Erythroblast (primary cell): ENCODE measurements at regions not wholly inside any gene's neighbourhood (a gene's known extent, or its start where the extent isn't known, plus 50 kb on each side); places are given as distances from the start of the nearest gene placed in this dataset.

Experiments used
- GATA1 ChIP-seq: IDR thresholded peaks from 2 replicates; pipeline ENCODE4 v1.6.1; 2011; ENCODE audit warnings: low read depth, mild to moderate bottlenecking, control low read depth, low read length, moderate library complexity
- POLR2A ChIP-seq: IDR thresholded peaks from 2 replicates; pipeline ENCODE4 v1.6.1; 2011; ENCODE audit warnings: mild to moderate bottlenecking, low read length

GRCh38 chr17:71170070-71170469, 950.8 kb upstream of the SOX9 start:
- no peak for TF ChIP-seq POLR2A
- no peak for TF ChIP-seq GATA1
